ENCODE measurements at regions not wholly inside any gene's neighbourhood (a gene's known extent, or its start where the extent isn't known, plus 50 kb on each side); places are given as distances from the start of the nearest gene placed in this dataset.
"Not testable (repeated sequence)": the region's sequence is repeated elsewhere in the genome, so short reads cannot be mapped to it uniquely, and the experiment has no call there.

- in situ Hi-C loops (cut with HindIII; ENCODE audit: low sequenced_read_pairs), result no loop called here
Measured at GRCh38 chr6:112503091-112503596, 156.0 kb downstream of the RFPL4B start.

- in situ Hi-C loops (cut with HindIII; ENCODE audit: low sequenced_read_pairs), result no loop called here
Measured at GRCh38 chr6:112504621-112505020, 157.5 kb downstream of the RFPL4B start.

- in situ Hi-C loops (cut with HindIII; ENCODE audit: low sequenced_read_pairs), result no loop called here
Measured at GRCh38 chr6:112511441-112511840, 164.3 kb downstream of the RFPL4B start.

- in situ Hi-C loops (cut with HindIII; ENCODE audit: low sequenced_read_pairs), result no loop called here
Measured at GRCh38 chr6:112513175-112513574, 166.0 kb downstream of the RFPL4B start.

GRCh38 chr6:112522587-112522986 is 175.5 kb downstream of the RFPL4B start:
- in situ Hi-C loops (cut with HindIII; ENCODE audit: low sequenced_read_pairs), result no loop called here

- in situ Hi-C loops (cut with HindIII; ENCODE audit: low sequenced_read_pairs), result no loop called here
Measured at GRCh38 chr6:112524071-112524470, 176.9 kb downstream of the RFPL4B start.

- in situ Hi-C loops (cut with HindIII; ENCODE audit: low sequenced_read_pairs), result no loop called here
Measured at GRCh38 chr6:112525749-112526148, 178.6 kb downstream of the RFPL4B start.

- in situ Hi-C loops (cut with HindIII; ENCODE audit: low sequenced_read_pairs), result no loop called here
Measured at GRCh38 chr6:112526594-112526993, 179.5 kb downstream of the RFPL4B start.

- in situ Hi-C loops (cut with HindIII; ENCODE audit: low sequenced_read_pairs), result not testable (repeated sequence)
Measured at GRCh38 chr6:112528306-112528705, 181.2 kb downstream of the RFPL4B start.

GRCh38 chr6:112535816-112536215 is 188.7 kb downstream of the RFPL4B start:
- in situ Hi-C loops (cut with HindIII; ENCODE audit: low sequenced_read_pairs), result no loop called here

- in situ Hi-C loops (cut with HindIII; ENCODE audit: low sequenced_read_pairs), result no loop called here
Measured at GRCh38 chr6:112539355-112539754, 192.2 kb downstream of the RFPL4B start.

GRCh38 chr6:112541847-112542246 is 194.7 kb downstream of the RFPL4B start:
- in situ Hi-C loops (cut with HindIII; ENCODE audit: low sequenced_read_pairs), result not testable (repeated sequence)

- in situ Hi-C loops (cut with HindIII; ENCODE audit: low sequenced_read_pairs), result not testable (repeated sequence)
Measured at GRCh38 chr6:112547321-112548085, 200.4 kb downstream of the RFPL4B start.

GRCh38 chr6:112549749-112550148 is 202.6 kb downstream of the RFPL4B start:
- in situ Hi-C loops (cut with HindIII; ENCODE audit: low sequenced_read_pairs), result no loop called here

- in situ Hi-C loops (cut with HindIII; ENCODE audit: low sequenced_read_pairs), result no loop called here
Measured at GRCh38 chr6:112557435-112557834, 210.3 kb downstream of the RFPL4B start.

GRCh38 chr6:112557961-112558360 is 210.8 kb downstream of the RFPL4B start:
- in situ Hi-C loops (cut with HindIII; ENCODE audit: low sequenced_read_pairs), result no loop called here

- in situ Hi-C loops (cut with HindIII; ENCODE audit: low sequenced_read_pairs), result no loop called here
Measured at GRCh38 chr6:112560651-112561050, 213.5 kb downstream of the RFPL4B start.

GRCh38 chr6:112562301-112563231 is 215.4 kb downstream of the RFPL4B start:
- in situ Hi-C loops (cut with HindIII; ENCODE audit: low sequenced_read_pairs), result no loop called here

- in situ Hi-C loops (cut with HindIII; ENCODE audit: low sequenced_read_pairs), result no loop called here
Measured at GRCh38 chr6:112563368-112563767, 216.2 kb downstream of the RFPL4B start.

GRCh38 chr6:112568066-112568465 is 220.9 kb downstream of the RFPL4B start:
- in situ Hi-C loops (cut with HindIII; ENCODE audit: low sequenced_read_pairs), result no loop called here

- in situ Hi-C loops (cut with HindIII; ENCODE audit: low sequenced_read_pairs), result no loop called here
Measured at GRCh38 chr6:112571488-112572270, 224.5 kb downstream of the RFPL4B start.

Measured in endothelial cell of hepatic sinusoid (primary cell).